ENCODE measurements at regions not wholly inside any gene's neighbourhood (a gene's known extent, or its start where the extent isn't known, plus 50 kb on each side); places are given as distances from the start of the nearest gene placed in this dataset.

GRCh38 chr3:102688556-102688930 lies 253.7 kb downstream of the ZPLD1 start:
- TF ChIP-seq CTCF (IDR thresholded peaks at IDR 0.05): no peak
- no peak overlapping the region for H3K4me3 ChIP-seq

GRCh38 chr3:102691507-102691906 lies 256.7 kb downstream of the ZPLD1 start:
- Histone ChIP-seq H3K4me1 (no peaks in the 10 kb centered on the region), H3K27ac (no peak overlapping the region), H3K36me3 (ENCODE audit: insufficient read depth in 1 of 2, low read depth in 1 of 2) (no peaks in the 10 kb centered on the region), H3K4me3 (no peak overlapping the region), H3K27me3 (ENCODE audit: insufficient read depth in 3 of 3, low read length in 2 of 3) (no peaks in the 10 kb centered on the region), H3K9me3 (no peaks in the 10 kb centered on the region)
- intact Hi-C loops (cut with DNase I): no loop called here
- DNase-seq (no peak), ATAC-seq (no peak)
- WGBS, 3 donors: 60 to 62% (median 60%) methylated on average over 2 of the region's 2 CpGs
- TF ChIP-seq CTCF (IDR thresholded peaks at IDR 0.05): no peak

More at GRCh38 chr3:102688556-102688930, 253.7 kb downstream of the ZPLD1 start:
- no peaks in the 10 kb centered on the region for H3K9me3 ChIP-seq
- no peak for ATAC-seq
- H3K36me3 ChIP-seq (ENCODE audit: insufficient read depth in 1 of 2, low read depth in 1 of 2): no peaks in the 10 kb centered on the region
- 89 to 98% (median 92%) methylated on average over 1 of the region's 1 CpG for WGBS, 3 donors
- no peak overlapping the region for H3K27ac ChIP-seq
- intact Hi-C loops (cut with DNase I): no loop called here
- H3K4me1 ChIP-seq: no peaks in the 10 kb centered on the region
- no peak for DNase-seq
- H3K27me3 ChIP-seq (ENCODE audit: insufficient read depth in 3 of 3, low read length in 2 of 3): no peaks in the 10 kb centered on the region

GRCh38 chr3:102699104-102699818 lies 264.4 kb downstream of the ZPLD1 start:
- Histone ChIP-seq H3K27ac (no peak overlapping the region), H3K4me3 (no peak overlapping the region), H3K36me3 (ENCODE audit: insufficient read depth in 1 of 2, low read depth in 1 of 2) (no peaks in the 10 kb centered on the region), H3K27me3 (ENCODE audit: insufficient read depth in 3 of 3, low read length in 2 of 3) (no peaks in the 10 kb centered on the region), H3K9me3 (no peaks in the 10 kb centered on the region), H3K4me1 (no peaks in the 10 kb centered on the region)
- intact Hi-C loops (cut with DNase I): no loop called here
- DNase-seq (no peak), ATAC-seq (no peak)
- TF ChIP-seq CTCF (IDR thresholded peaks at IDR 0.05): no peak
- WGBS, 3 donors: 80 to 84% (median 83%) methylated on average over 5 of the region's 5 CpGs

GRCh38 chr3:102699819-102700140 lies 265.0 kb downstream of the ZPLD1 start:
- H3K27ac ChIP-seq: no peak overlapping the region
- WGBS, 3 donors: 84 to 89% (median 87%) methylated on average over 1 of the region's 1 CpG
- DNase-seq: no peak

More at GRCh38 chr3:102699819-102700140, 265.0 kb downstream of the ZPLD1 start:
- H3K4me1 ChIP-seq: no peaks in the 10 kb centered on the region
- H3K36me3 ChIP-seq (ENCODE audit: insufficient read depth in 1 of 2, low read depth in 1 of 2): no peaks in the 10 kb centered on the region
- intact Hi-C loops (cut with DNase I): no loop called here
- no peak overlapping the region for H3K4me3 ChIP-seq
- no peaks in the 10 kb centered on the region for H3K27me3 ChIP-seq (ENCODE audit: insufficient read depth in 3 of 3, low read length in 2 of 3)
- no peak for ATAC-seq
- TF ChIP-seq CTCF (IDR thresholded peaks at IDR 0.05): no peak
- no peaks in the 10 kb centered on the region for H3K9me3 ChIP-seq

Data from psoas muscle (tissue), 7 donors.